ENCODE measurements at regions not wholly inside any gene's neighbourhood (a gene's known extent, or its start where the extent isn't known, plus 50 kb on each side); places are given as distances from the start of the nearest gene placed in this dataset.

GRCh38 chr1:80929868-80930508 lies 870.7 kb upstream of the ADGRL2 start:
- H3K9me2 ChIP-seq (ENCODE audit: insufficient read depth, low read length), result no peaks in the 10 kb centered on the region
- no peak for DNase-seq (ENCODE audit: low spot score)
- H3K36me3 ChIP-seq (ENCODE audit: insufficient read depth, low read length), result no peaks in the 10 kb centered on the region
- no peaks in the 10 kb centered on the region for H4K20me1 ChIP-seq (ENCODE audit: insufficient read depth, low read length)
- TF ChIP-seq CTCF (conservative IDR thresholded peaks at IDR 0.05; ENCODE audit: low read length) (no peak), EZH2phosphoT487 (IDR thresholded peaks at IDR 0.05; ENCODE audit: borderline replicate concordance, low read depth, low read length) (no peak)
- no peak overlapping the region for H3K4me2 ChIP-seq (ENCODE audit: low read length)
- no peaks in the 10 kb centered on the region for H3K4me1 ChIP-seq (ENCODE audit: insufficient read depth, low read length, poor library complexity, severe bottlenecking)
- H2AFZ ChIP-seq (ENCODE audit: low read length), result no peak overlapping the region
- POLR2A ChIA-PET, result no interaction called here
- intact Hi-C loops (cut with micrococcal nuclease; ENCODE audit: unreplicated experiment), result no loop called here
- H3K4me3 ChIP-seq (ENCODE audit: low read depth, low read length, poor library complexity, severe bottlenecking), result no peak overlapping the region
- H3K79me2 ChIP-seq (ENCODE audit: insufficient read depth, low read depth, low read length), result no peaks in the 10 kb centered on the region
- CTCF ChIA-PET (ENCODE audit: unreplicated experiment), result no interaction called here
- H3K27ac ChIP-seq (ENCODE audit: low read depth, low read length, poor library complexity, severe bottlenecking), result no peak overlapping the region
- H3K9me3 ChIP-seq (ENCODE audit: low read length), result no peaks in the 10 kb centered on the region
- BruUV-seq (replicated peaks), result no TSS peak

- H4K20me1 ChIP-seq (ENCODE audit: insufficient read depth, low read length), result no peaks in the 10 kb centered on the region
- no peak overlapping the region for H3K4me3 ChIP-seq (ENCODE audit: low read depth, low read length, poor library complexity, severe bottlenecking)
- TF ChIP-seq EZH2phosphoT487 (IDR thresholded peaks at IDR 0.05; ENCODE audit: borderline replicate concordance, low read depth, low read length), result no peak
- no peaks in the 10 kb centered on the region for H3K79me2 ChIP-seq (ENCODE audit: insufficient read depth, low read depth, low read length)
- POLR2A ChIA-PET, result no interaction called here
- H3K36me3 ChIP-seq (ENCODE audit: insufficient read depth, low read length), result no peaks in the 10 kb centered on the region
- DNase-seq (ENCODE audit: low spot score), result no peak
- H3K4me1 ChIP-seq (ENCODE audit: insufficient read depth, low read length, poor library complexity, severe bottlenecking), result no peaks in the 10 kb centered on the region
- H3K4me2 ChIP-seq (ENCODE audit: low read length), result no peak overlapping the region
- no peak overlapping the region for H2AFZ ChIP-seq (ENCODE audit: low read length)
- CTCF ChIA-PET (ENCODE audit: unreplicated experiment), result no interaction called here
- H3K9me2 ChIP-seq (ENCODE audit: insufficient read depth, low read length), result no peaks in the 10 kb centered on the region
- no peak overlapping the region for H3K27ac ChIP-seq (ENCODE audit: low read depth, low read length, poor library complexity, severe bottlenecking)
- BruUV-seq (replicated peaks), result no TSS peak
- no peaks in the 10 kb centered on the region for H3K9me3 ChIP-seq (ENCODE audit: low read length)
- intact Hi-C loops (cut with micrococcal nuclease; ENCODE audit: unreplicated experiment), result no loop called here
These were observed 874.2 kb upstream of the ADGRL2 start for GRCh38 chr1:80926531-80926930.

- Histone ChIP-seq H3K4me2 (ENCODE audit: low read length) (no peak overlapping the region), H4K20me1 (ENCODE audit: insufficient read depth, low read length) (no peaks in the 10 kb centered on the region), H2AFZ (ENCODE audit: low read length) (no peak overlapping the region), H3K9me3 (ENCODE audit: low read length) (no peaks in the 10 kb centered on the region), H3K36me3 (ENCODE audit: insufficient read depth, low read length) (no peaks in the 10 kb centered on the region), H3K9me2 (ENCODE audit: insufficient read depth, low read length) (no peaks in the 10 kb centered on the region), H3K27ac (ENCODE audit: low read depth, low read length, poor library complexity, severe bottlenecking) (no peak overlapping the region), H3K4me1 (ENCODE audit: insufficient read depth, low read length, poor library complexity, severe bottlenecking) (no peaks in the 10 kb centered on the region), H3K4me3 (ENCODE audit: low read depth, low read length, poor library complexity, severe bottlenecking) (no peak overlapping the region), H3K79me2 (ENCODE audit: insufficient read depth, low read depth, low read length) (no peaks in the 10 kb centered on the region)
- POLR2A ChIA-PET, result no interaction called here
- no TSS peak for BruUV-seq (replicated peaks)
- no peak for TF ChIP-seq EZH2phosphoT487 (IDR thresholded peaks at IDR 0.05; ENCODE audit: borderline replicate concordance, low read depth, low read length)
- no peak for TF ChIP-seq CTCF (conservative IDR thresholded peaks at IDR 0.05; ENCODE audit: low read length)
- no peak for DNase-seq (ENCODE audit: low spot score)
- CTCF ChIA-PET (ENCODE audit: unreplicated experiment), result no interaction called here
- intact Hi-C loops (cut with micrococcal nuclease; ENCODE audit: unreplicated experiment), result no loop called here
These were observed 875.5 kb upstream of the ADGRL2 start for GRCh38 chr1:80925130-80925805.
